OCI-LY3 (cell line): ENCODE measurements at regions not wholly inside any gene's neighbourhood (a gene's known extent, or its start where the extent isn't known, plus 50 kb on each side); places are given as distances from the start of the nearest gene placed in this dataset.

Source experiments
- EZH2phosphoT487 ChIP-seq: fragments of 200-600 bp; shearing (Covaris generic); IDR thresholded peaks from 2 replicates; pipeline ENCODE4 v1.6.1; 2018; ENCODE audit warnings: antibody characterized with exemption, mixed run types, low read depth
- TF ChIP-seq, protein P1 (sequence below): fragments of 200-600, 300-600 bp; sonication (generic); IDR thresholded peaks from 2 replicates; pipeline ENCODE4 v1.5.1; 2014; ENCODE audit warnings: antibody characterized with exemption, low read length, low read depth

DNA sequence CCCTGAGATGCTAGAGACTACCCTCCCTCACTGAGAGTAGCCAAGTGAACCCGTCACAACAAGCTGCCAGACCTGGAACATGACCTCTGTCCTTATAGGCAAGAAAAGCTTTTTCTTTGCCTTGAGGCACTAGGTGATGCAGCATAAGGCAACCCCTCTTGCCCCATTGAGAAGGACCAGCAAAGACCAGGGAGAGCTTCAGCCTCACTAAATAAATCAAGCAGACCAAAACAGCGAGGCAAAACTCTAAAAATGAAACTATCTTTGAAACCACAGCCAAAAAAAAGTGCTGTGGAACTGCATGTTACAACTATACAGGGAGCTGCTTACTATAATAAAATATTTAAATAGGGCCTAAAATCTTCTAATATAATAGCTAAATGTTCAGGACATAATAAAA lies 62.6 kb upstream of the FAM83B start:
- no peak for TF ChIP-seq EZH2phosphoT487
- TF ChIP-seq, protein P1, sequence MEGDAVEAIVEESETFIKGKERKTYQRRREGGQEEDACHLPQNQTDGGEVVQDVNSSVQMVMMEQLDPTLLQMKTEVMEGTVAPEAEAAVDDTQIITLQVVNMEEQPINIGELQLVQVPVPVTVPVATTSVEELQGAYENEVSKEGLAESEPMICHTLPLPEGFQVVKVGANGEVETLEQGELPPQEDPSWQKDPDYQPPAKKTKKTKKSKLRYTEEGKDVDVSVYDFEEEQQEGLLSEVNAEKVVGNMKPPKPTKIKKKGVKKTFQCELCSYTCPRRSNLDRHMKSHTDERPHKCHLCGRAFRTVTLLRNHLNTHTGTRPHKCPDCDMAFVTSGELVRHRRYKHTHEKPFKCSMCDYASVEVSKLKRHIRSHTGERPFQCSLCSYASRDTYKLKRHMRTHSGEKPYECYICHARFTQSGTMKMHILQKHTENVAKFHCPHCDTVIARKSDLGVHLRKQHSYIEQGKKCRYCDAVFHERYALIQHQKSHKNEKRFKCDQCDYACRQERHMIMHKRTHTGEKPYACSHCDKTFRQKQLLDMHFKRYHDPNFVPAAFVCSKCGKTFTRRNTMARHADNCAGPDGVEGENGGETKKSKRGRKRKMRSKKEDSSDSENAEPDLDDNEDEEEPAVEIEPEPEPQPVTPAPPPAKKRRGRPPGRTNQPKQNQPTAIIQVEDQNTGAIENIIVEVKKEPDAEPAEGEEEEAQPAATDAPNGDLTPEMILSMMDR = no peak
